DND-41 (cell line): ENCODE measurements at regions not wholly inside any gene's neighbourhood (a gene's known extent, or its start where the extent isn't known, plus 50 kb on each side); places are given as distances from the start of the nearest gene placed in this dataset.

Experiments
- ATAC-seq: fragments of 200-7000 bp; cut with Tn5 transposase; 3 replicates; pipeline ENCODE4 v1.9.1; 2021; ENCODE audit warnings: low read depth; ENCODE audit not compliant: insufficient read depth
- DNase-seq: peaks from one replicate; pipeline ENCODE4 v3.0.0-alpha.2; 2020
- H2AFZ ChIP-seq: 2 replicates; pipeline ENCODE4 v1.6.0; 2012; ENCODE audit warnings: low read depth, low read length
- H3K27ac ChIP-seq: 2 replicates; pipeline ENCODE4 v1.5.1; 2012; ENCODE audit warnings: low read length, inconsistent platforms
- H3K27me3 ChIP-seq: fragments of 200-600 bp; sonication (generic); 2 replicates; pipeline ENCODE4 v1.6.0; 2012; ENCODE audit warnings: low read length, mild to moderate bottlenecking, inconsistent platforms; ENCODE audit not compliant: insufficient read depth, poor library complexity
- H3K36me3 ChIP-seq: 2 replicates; pipeline ENCODE4 v1.5.1; 2012; ENCODE audit warnings: low read length, inconsistent platforms; ENCODE audit not compliant: insufficient read depth
- H3K4me1 ChIP-seq: 2 replicates; pipeline ENCODE4 v1.5.1; 2012; ENCODE audit warnings: mild to moderate bottlenecking, low read length; ENCODE audit not compliant: insufficient read depth
- H3K4me2 ChIP-seq: 2 replicates; pipeline ENCODE4 v1.6.0; 2012; ENCODE audit warnings: mild to moderate bottlenecking, moderate library complexity, low read length, inconsistent platforms; ENCODE audit not compliant: insufficient read depth
- H3K4me3 ChIP-seq, 2 experiments: fragments of 200-600 bp in 1 of 2; shearing (Covaris generic) in 1 of 2; 2 replicates each; pipeline ENCODE4 v1.5.1; 2012 to 2016; ENCODE audit warnings: inconsistent platforms in 2 of 2, low read length in 2 of 2, mild to moderate bottlenecking in 2 of 2, low read depth in 1 of 2, moderate library complexity in 1 of 2
- H3K79me2 ChIP-seq: 2 replicates; pipeline ENCODE4 v1.6.0; 2012; ENCODE audit warnings: low read length, inconsistent platforms; ENCODE audit not compliant: insufficient read depth
- H3K9ac ChIP-seq: 2 replicates; pipeline ENCODE4 v1.6.0; 2012; ENCODE audit warnings: low read depth, mild to moderate bottlenecking, inconsistent platforms, low read length, moderate library complexity
- H3K9me3 ChIP-seq: 2 replicates; pipeline ENCODE4 v1.5.1; 2012; ENCODE audit warnings: low read length, moderate library complexity, mild to moderate bottlenecking, inconsistent platforms; ENCODE audit not compliant: insufficient read depth, severe bottlenecking
- H4K20me1 ChIP-seq: 2 replicates; pipeline ENCODE4 v1.6.0; 2012; ENCODE audit warnings: low read length; ENCODE audit not compliant: insufficient read depth
- EZH2 ChIP-seq: IDR thresholded peaks from 3 replicates; pipeline ENCODE4 v1.6.1; 2012; ENCODE audit warnings: borderline replicate concordance, low read depth, mild to moderate bottlenecking, moderate library complexity, low read length, inconsistent platforms; ENCODE audit not compliant: severe bottlenecking
- TF ChIP-seq, protein P1 (sequence below): IDR thresholded peaks from 2 replicates; pipeline ENCODE4 v1.5.1; 2012; ENCODE audit warnings: borderline replicate concordance, low read length, moderate library complexity, mild to moderate bottlenecking; ENCODE audit not compliant: poor library complexity, severe bottlenecking; ENCODE audit errors: extremely low read depth

DNA sequence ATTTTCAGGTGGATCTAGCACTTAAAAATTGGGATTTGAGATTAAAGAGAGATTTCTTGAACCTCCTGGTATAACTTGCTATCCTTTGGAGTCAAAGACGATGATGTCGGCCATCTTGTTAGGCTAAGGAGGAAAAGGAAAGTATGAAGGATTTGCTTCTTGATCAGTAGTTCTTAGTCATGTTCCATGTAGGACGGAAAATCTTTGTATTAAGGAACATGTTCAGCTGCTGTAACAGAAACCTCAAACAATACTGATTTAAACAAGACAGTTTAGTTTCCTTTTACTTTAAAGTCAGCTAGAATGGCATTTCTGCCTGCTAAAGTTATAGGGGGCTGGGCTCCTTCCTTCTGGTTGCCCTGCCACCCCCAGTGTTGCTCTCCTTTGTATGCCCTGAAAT lies 56.4 kb upstream of the MGAT5 start:
- peaks cover 42% of the 10 kb centered on the region; the same call in 1 of the 2 replicates for H4K20me1 ChIP-seq
- no peak overlapping the region for H3K9ac ChIP-seq
- no peak for TF ChIP-seq EZH2
- TF ChIP-seq, protein P1, sequence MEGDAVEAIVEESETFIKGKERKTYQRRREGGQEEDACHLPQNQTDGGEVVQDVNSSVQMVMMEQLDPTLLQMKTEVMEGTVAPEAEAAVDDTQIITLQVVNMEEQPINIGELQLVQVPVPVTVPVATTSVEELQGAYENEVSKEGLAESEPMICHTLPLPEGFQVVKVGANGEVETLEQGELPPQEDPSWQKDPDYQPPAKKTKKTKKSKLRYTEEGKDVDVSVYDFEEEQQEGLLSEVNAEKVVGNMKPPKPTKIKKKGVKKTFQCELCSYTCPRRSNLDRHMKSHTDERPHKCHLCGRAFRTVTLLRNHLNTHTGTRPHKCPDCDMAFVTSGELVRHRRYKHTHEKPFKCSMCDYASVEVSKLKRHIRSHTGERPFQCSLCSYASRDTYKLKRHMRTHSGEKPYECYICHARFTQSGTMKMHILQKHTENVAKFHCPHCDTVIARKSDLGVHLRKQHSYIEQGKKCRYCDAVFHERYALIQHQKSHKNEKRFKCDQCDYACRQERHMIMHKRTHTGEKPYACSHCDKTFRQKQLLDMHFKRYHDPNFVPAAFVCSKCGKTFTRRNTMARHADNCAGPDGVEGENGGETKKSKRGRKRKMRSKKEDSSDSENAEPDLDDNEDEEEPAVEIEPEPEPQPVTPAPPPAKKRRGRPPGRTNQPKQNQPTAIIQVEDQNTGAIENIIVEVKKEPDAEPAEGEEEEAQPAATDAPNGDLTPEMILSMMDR: no peak
- no peaks in the 10 kb centered on the region for H3K36me3 ChIP-seq
- peaks cover 79% of the 10 kb centered on the region for H3K79me2 ChIP-seq
- DNase-seq (no peak), ATAC-seq (no peak)
- no peak overlapping the region for H3K4me3 ChIP-seq
- H3K9me3 ChIP-seq: no peaks in the 10 kb centered on the region
- H2AFZ ChIP-seq: no peak overlapping the region
- H3K4me2 ChIP-seq: no peak overlapping the region
- no peak overlapping the region for H3K27ac ChIP-seq
- H3K27me3 ChIP-seq: no peaks in the 10 kb centered on the region
- H3K4me1 ChIP-seq: 0 out of 2 replicates have a peak, but pooled peaks cover 3% of the 10 kb centered on the region

DNA sequence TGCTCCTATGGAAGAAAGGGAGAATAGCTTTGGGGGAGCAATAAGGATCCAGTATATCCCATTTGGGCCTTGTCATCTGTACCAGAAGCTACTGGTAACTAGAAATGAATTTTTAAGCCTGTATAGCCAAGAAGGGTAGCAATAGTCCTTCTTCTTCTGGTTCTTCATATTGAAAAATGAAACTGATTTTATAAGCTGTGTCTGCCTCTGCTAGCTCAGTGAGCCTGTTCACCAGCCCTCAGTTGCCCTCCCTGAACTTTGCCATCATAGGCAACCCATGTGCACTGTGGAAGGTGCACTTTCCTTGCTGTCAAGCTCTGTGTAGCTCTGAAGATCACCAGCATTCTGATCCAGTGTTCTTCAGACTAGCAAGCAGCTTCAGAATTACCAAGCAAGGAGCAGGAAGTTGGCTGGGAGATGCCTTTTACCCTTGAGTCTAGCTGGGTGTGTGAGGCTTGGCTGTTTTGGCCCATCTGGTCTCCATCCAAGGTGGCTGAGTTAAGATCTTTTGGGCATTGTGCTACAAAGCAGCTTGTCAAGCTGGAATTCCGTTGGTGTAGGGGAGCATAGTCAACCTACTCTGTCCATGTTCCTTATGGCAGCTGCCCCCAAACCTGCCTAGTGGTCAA lies 55.8 kb upstream of the MGAT5 start:
- Histone ChIP-seq H4K20me1 (peaks cover 45% of the 10 kb centered on the region; the same call in 1 of the 2 replicates), H3K9me3 (no peaks in the 10 kb centered on the region), H3K79me2 (peaks cover 82% of the 10 kb centered on the region), H2AFZ (no peak overlapping the region), H3K27ac (peak overlapping the region; percentile 5; the same call in 1 of the 2 replicates), H3K9ac (no peak overlapping the region), H3K4me3 (no peak overlapping the region), H3K36me3 (no peaks in the 10 kb centered on the region), H3K4me1 (0 out of 2 replicates have a peak, but pooled peaks cover 3% of the 10 kb centered on the region), H3K4me2 (no peak overlapping the region), H3K27me3 (no peaks in the 10 kb centered on the region)
- peak; percentile 45 for ATAC-seq
- no peak for DNase-seq
- TF ChIP-seq, protein P1: no peak
- TF ChIP-seq EZH2: no peak

DNA sequence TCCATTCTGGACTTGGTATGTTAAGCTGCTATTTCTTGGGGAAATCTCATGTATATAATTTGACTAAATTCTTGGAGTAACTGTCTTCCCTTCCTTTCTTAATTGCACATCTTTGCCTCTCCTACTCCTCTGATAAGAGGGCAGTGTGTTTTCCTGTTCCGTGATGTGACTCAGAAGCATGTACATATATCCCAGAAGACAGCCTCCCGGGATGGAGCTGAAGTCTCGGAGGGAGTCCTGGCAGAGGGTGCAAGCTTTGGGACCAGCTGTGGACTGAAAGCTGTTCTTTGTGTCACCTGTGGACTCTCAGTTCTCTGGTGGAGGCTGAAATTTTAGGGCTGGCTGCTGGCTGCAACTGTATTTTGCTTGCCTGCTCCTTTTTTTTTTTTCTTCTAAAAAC lies 54.7 kb upstream of the MGAT5 start:
- Histone ChIP-seq H3K4me2 (no peak overlapping the region), H3K4me1 (0 out of 2 replicates have a peak, but pooled peaks cover 3% of the 10 kb centered on the region), H3K36me3 (no peaks in the 10 kb centered on the region), H2AFZ (no peak overlapping the region), H3K79me2 (peaks cover 82% of the 10 kb centered on the region), H3K9me3 (no peaks in the 10 kb centered on the region), H3K27ac (no peak overlapping the region), H3K9ac (no peak overlapping the region), H3K27me3 (no peaks in the 10 kb centered on the region), H3K4me3 (no peak overlapping the region), H4K20me1 (peaks cover 44% of the 10 kb centered on the region; the same call in 1 of the 2 replicates)
- DNase-seq: no peak
- ATAC-seq: no peak
- TF ChIP-seq, protein P1: no peak
- no peak for TF ChIP-seq EZH2
